ENCODE measurements at regions not wholly inside any gene's neighbourhood (a gene's known extent, or its start where the extent isn't known, plus 50 kb on each side); places are given as distances from the start of the nearest gene placed in this dataset.

DNA sequence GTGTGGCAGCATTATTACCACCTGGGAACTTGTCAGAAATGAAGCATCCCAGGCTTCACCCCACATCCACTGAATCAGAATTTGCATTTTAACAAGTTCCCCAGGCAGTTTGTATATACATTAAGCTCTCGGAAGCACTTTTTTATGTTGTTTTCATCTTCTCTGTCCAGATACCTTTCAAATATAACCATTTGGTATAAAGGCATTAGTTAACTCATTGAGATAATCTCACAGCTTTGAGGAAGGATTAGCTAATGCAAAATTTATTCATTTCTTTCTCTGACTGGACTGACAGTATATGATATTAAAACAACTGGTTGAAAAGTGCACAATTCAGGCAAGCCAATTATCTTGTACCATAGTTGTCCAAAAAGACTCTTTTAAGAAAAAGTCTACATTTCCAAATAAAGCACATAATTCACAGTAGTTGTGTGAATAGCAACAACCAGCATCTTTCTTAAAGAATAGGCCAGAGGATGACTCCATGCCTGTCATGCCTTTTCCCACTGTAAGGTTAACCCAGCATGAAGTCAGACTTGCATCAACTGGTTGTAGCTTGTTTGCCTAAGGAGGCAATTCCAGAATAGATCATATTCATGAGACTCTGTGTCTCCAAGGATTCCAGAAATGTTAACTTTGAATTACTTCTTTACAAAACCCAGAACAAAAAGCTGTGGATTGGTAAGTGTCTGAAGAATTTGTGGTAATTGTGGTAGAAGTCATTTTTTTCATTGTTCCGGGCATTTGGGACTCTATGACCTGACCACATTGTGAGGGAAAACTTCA is 254.3 kb upstream of the SESN3 start:
- Histone ChIP-seq H3K36me3 (ENCODE audit: control insufficient read depth, insufficient read depth, low read length) (no peaks in the 10 kb centered on the region), H3K4me3 (replicated peaks; ENCODE audit: low read depth, low read length) (no peak overlapping the region), H3K27me3 (replicated peaks; ENCODE audit: control insufficient read depth, insufficient read depth, low read length) (no peaks in the 10 kb centered on the region; the same call in 1 of the 2 replicates)
- DNase-seq (ENCODE audit: extremely low read depth, insufficient read length) = no peak
- TF ChIP-seq, protein P1, sequence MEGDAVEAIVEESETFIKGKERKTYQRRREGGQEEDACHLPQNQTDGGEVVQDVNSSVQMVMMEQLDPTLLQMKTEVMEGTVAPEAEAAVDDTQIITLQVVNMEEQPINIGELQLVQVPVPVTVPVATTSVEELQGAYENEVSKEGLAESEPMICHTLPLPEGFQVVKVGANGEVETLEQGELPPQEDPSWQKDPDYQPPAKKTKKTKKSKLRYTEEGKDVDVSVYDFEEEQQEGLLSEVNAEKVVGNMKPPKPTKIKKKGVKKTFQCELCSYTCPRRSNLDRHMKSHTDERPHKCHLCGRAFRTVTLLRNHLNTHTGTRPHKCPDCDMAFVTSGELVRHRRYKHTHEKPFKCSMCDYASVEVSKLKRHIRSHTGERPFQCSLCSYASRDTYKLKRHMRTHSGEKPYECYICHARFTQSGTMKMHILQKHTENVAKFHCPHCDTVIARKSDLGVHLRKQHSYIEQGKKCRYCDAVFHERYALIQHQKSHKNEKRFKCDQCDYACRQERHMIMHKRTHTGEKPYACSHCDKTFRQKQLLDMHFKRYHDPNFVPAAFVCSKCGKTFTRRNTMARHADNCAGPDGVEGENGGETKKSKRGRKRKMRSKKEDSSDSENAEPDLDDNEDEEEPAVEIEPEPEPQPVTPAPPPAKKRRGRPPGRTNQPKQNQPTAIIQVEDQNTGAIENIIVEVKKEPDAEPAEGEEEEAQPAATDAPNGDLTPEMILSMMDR (IDR thresholded peaks at IDR 0.05; ENCODE audit: insufficient read depth, low read length, poor library complexity, severe bottlenecking) = no peak

DNA sequence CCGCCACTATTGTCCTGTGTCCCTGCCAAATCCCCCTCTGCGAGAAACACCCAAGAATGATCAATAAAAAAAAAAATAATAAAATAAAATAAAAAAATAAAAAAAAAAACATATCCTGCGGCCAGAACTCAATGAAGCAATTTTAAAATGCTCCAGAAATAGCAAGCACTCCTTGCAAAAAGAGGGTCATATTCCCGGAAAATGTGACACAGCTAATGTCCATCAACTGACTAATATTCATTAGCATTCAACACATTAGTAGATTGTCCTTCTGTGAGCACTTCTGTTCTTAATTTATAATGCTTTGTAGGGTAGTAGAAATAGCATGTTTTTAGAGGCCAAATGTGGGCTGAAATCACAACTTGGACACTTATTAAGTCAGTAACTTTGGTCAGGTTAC is 252.3 kb upstream of the SESN3 start:
- H3K27me3 ChIP-seq (replicated peaks; ENCODE audit: control insufficient read depth, insufficient read depth, low read length) = no peaks in the 10 kb centered on the region; the same call in 1 of the 2 replicates
- no peak overlapping the region for H3K4me3 ChIP-seq (replicated peaks; ENCODE audit: low read depth, low read length)
- no peak for DNase-seq (ENCODE audit: extremely low read depth, insufficient read length)
- H3K36me3 ChIP-seq (ENCODE audit: control insufficient read depth, insufficient read depth, low read length) = no peaks in the 10 kb centered on the region
- TF ChIP-seq, protein P1 (IDR thresholded peaks at IDR 0.05; ENCODE audit: insufficient read depth, low read length, poor library complexity, severe bottlenecking) = no peak

DNA sequence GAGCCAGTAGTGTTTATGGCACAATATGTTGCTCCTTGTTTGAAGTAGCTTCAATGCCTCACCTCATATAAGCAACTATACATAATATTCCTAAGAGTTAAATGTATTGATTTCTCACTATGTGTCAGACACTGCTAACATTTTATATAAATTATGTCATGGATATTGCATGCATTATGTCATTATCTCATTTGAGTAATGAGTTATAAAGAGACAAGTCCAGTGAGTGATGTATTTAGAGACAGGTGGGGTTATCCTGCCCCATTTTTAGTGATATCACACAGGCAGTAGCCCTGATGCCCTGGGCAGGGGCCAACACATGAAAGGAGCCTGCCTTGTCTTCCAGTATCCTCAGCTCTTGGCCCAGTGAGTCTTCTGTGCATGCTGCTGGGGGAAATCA is 247.0 kb upstream of the SESN3 start:
- Histone ChIP-seq H3K27me3 (replicated peaks; ENCODE audit: control insufficient read depth, insufficient read depth, low read length) (no peaks in the 10 kb centered on the region; the same call in 1 of the 2 replicates), H3K36me3 (ENCODE audit: control insufficient read depth, insufficient read depth, low read length) (no peaks in the 10 kb centered on the region), H3K4me3 (replicated peaks; ENCODE audit: low read depth, low read length) (no peak overlapping the region)
- TF ChIP-seq, protein P1 (IDR thresholded peaks at IDR 0.05; ENCODE audit: insufficient read depth, low read length, poor library complexity, severe bottlenecking) = no peak
- DNase-seq (ENCODE audit: extremely low read depth, insufficient read length) = no peak

DNA sequence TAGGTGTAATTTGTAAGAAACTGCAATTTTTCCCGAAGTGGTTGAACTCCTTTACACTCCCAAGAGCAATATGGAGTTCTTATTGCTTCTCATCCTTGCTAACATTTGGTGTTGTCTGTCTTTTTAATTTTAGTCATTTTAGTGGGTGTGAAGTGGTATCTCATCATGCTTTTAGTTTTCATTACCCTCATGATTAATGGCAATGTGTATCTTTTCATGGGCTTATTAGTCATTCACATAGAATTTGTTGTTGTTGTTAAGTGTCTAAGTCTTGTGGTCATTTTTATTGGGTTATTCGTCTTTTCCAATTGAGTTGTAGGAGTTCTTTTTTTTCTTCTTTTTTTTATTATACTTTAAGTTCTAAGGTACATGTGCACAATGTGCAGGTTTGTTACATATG is 238.3 kb upstream of the SESN3 start:
- TF ChIP-seq, protein P1 (IDR thresholded peaks at IDR 0.05; ENCODE audit: insufficient read depth, low read length, poor library complexity, severe bottlenecking) = no peak
- no peaks in the 10 kb centered on the region for H3K36me3 ChIP-seq (ENCODE audit: control insufficient read depth, insufficient read depth, low read length)
- H3K4me3 ChIP-seq (replicated peaks; ENCODE audit: low read depth, low read length) = no peak overlapping the region
- no peak for DNase-seq (ENCODE audit: extremely low read depth, insufficient read length)
- no peaks in the 10 kb centered on the region for H3K27me3 ChIP-seq (replicated peaks; ENCODE audit: control insufficient read depth, insufficient read depth, low read length)

DNA sequence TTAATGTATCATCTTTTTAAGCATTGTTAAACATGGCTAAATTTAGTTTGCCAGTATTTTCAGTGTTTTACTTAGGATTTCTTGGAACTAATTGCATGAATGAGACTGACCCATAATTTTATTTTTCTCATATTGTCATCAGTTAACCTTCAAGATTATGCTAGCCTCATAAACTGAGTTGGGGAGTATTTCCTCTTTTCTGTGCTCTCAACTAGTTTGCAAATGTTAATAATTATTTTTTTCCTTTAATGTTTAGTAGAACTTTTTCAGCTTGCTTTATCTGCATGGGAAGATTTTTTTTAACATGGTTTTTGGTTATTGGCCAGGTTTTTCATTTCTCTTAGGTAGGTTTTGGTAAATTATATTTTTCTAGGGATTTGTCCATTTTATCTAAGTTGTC is 235.4 kb upstream of the SESN3 start:
- Histone ChIP-seq H3K27me3 (replicated peaks; ENCODE audit: control insufficient read depth, insufficient read depth, low read length) (no peaks in the 10 kb centered on the region), H3K36me3 (ENCODE audit: control insufficient read depth, insufficient read depth, low read length) (no peaks in the 10 kb centered on the region), H3K4me3 (replicated peaks; ENCODE audit: low read depth, low read length) (no peak overlapping the region)
- no peak for DNase-seq (ENCODE audit: extremely low read depth, insufficient read length)
- TF ChIP-seq, protein P1 (IDR thresholded peaks at IDR 0.05; ENCODE audit: insufficient read depth, low read length, poor library complexity, severe bottlenecking) = no peak

Measured in GM06990 (cell line).